HepG2 (cell line): ENCODE measurements at regions not wholly inside any gene's neighbourhood (a gene's known extent, or its start where the extent isn't known, plus 50 kb on each side); places are given as distances from the start of the nearest gene placed in this dataset.

Experiments
- ATAC-seq: fragments of 200-7000 bp; cut with Tn5 transposase; 3 replicates; pipeline ENCODE4 v1.9.1; 2020; ENCODE audit warnings: mild to moderate bottlenecking, moderate library complexity
- BruUV-seq: library from RNA; stranded (reverse); fragments of 400-500 nt; replicated peaks from 2 replicates; lab custom pipeline; 2021; lab: Mats Ljungman, UMichigan
- CTCF ChIA-PET: fragments of 300-600 bp; formaldehyde crosslinking; extraction: SDS; loops from one replicate; lab custom pipeline; 2021; ENCODE audit warnings: low total read pairs, inconsistent platforms, low intra/inter-chr PET ratio; lab: Yijun Ruan, JAX
- POLR2A ChIA-PET: fragments of 350-600 bp; sonication (Branson Sonifier 250); formaldehyde crosslinking; loops from one replicate; lab custom pipeline; 2020; ENCODE audit warnings: antibody characterized with exemption, inconsistent platforms; lab: Yijun Ruan, JAX
- DNase-seq: peaks from one replicate; pipeline ENCODE4 v3.0.0-alpha.2; 2015; ENCODE audit warnings: low spot score
- FAIRE-seq: peaks from 3 replicates; lab custom pipeline; 2011; peaks lifted over from hg19 to GRCh38; lab: Jason Lieb, UNC
- H2AFZ ChIP-seq: one replicate; pipeline ENCODE4 v1.6.1; 2011; ENCODE audit warnings: low read length, inconsistent platforms
- H3K27ac ChIP-seq: fragments of 300-600 bp; 3 replicates; pipeline ENCODE4 v1.8.0; 2011; ENCODE audit warnings: mixed run types, mild to moderate bottlenecking, mixed read lengths, low read length, inconsistent platforms; ENCODE audit not compliant: insufficient read depth; ENCODE audit errors: extremely low read length
- H3K27me3 ChIP-seq, 2 experiments: fragments of 200-600 bp in 1 of 2; 2 replicates in 1 of 2; 3 replicates in 1 of 2; pipeline versions ENCODE4 v1.6.0 to v1.8.0; 2011; ENCODE audit warnings: low read length in 2 of 2, mild to moderate bottlenecking in 2 of 2, moderate library complexity in 2 of 2, inconsistent platforms in 1 of 2; ENCODE audit not compliant: insufficient read depth in 2 of 2, control insufficient read depth in 1 of 2
- H3K36me3 ChIP-seq, 2 experiments: fragments of 200-600 bp in 1 of 2; replicated peaks in 1 of 2; 2 replicates in 1 of 2; 3 replicates in 1 of 2; pipeline versions ENCODE4 v1.5.1 to v1.8.0; 2011; ENCODE audit warnings: low read length in 2 of 2, inconsistent platforms in 1 of 2; ENCODE audit not compliant: insufficient read depth in 2 of 2, control insufficient read depth in 1 of 2
- H3K4me1 ChIP-seq: 2 replicates; pipeline ENCODE4 v1.5.1; 2012; ENCODE audit warnings: low read length, inconsistent platforms; ENCODE audit not compliant: insufficient read depth
- H3K4me2 ChIP-seq: 2 replicates; pipeline ENCODE4 v1.6.0; 2011; ENCODE audit warnings: low read depth, low read length, inconsistent platforms
- H3K4me3 ChIP-seq, 3 experiments: fragments of 200-600 bp in 1 of 3; sonication (generic), shearing (Covaris generic) in 1 of 3; replicated peaks in 1 of 3; 2 replicates each; pipeline ENCODE4 v1.5.1; 2011 to 2016; ENCODE audit warnings: low read length in 3 of 3, inconsistent platforms in 2 of 3, low read depth in 2 of 3, mild to moderate bottlenecking in 2 of 3, control low read depth in 1 of 3, mixed read lengths in 1 of 3; ENCODE audit not compliant: insufficient read depth in 1 of 3
- H3K79me2 ChIP-seq: one replicate; pipeline ENCODE4 v1.6.1; 2011; ENCODE audit warnings: low read length, inconsistent platforms; ENCODE audit not compliant: insufficient read depth
- H3K9ac ChIP-seq: 2 replicates; pipeline ENCODE4 v1.6.0; 2011; ENCODE audit warnings: mild to moderate bottlenecking, low read depth, low read length, inconsistent platforms; ENCODE audit not compliant: insufficient read depth
- H3K9me3 ChIP-seq: 2 replicates; pipeline ENCODE4 v1.5.1; 2012; ENCODE audit warnings: mild to moderate bottlenecking, low read length
- H4K20me1 ChIP-seq: 2 replicates; pipeline ENCODE4 v1.6.0; 2011; ENCODE audit warnings: inconsistent platforms, mild to moderate bottlenecking, low read length, moderate library complexity; ENCODE audit not compliant: insufficient read depth
- FOXK1 ChIP-seq: sonication (generic); formaldehyde crosslinking; IDR thresholded peaks from 2 replicates; pipeline ENCODE4 v1.4.0; 2020; ENCODE audit warnings: low read depth, missing genetic modification reagents, borderline replicate concordance
- MBNL3 ChIP-seq: fragments of 250-450 bp; sonication (Bioruptor Pico); conservative IDR thresholded peaks from 2 replicates; pipeline ENCODE4 v1.8.0; 2022; ENCODE audit warnings: mild to moderate bottlenecking, inconsistent platforms
- MTF2 ChIP-seq: sonication (generic); formaldehyde crosslinking; IDR thresholded peaks from 2 replicates; pipeline ENCODE4 v1.5.0; 2020; ENCODE audit warnings: missing genetic modification reagents, borderline replicate concordance
- NCOA2 ChIP-seq: sonication (generic); formaldehyde crosslinking; IDR thresholded peaks from 2 replicates; pipeline ENCODE4 v1.8.0; 2022; ENCODE audit warnings: inconsistent platforms
- NKX3-1 ChIP-seq: sonication (generic); formaldehyde crosslinking; IDR thresholded peaks from 2 replicates; pipeline ENCODE4 v1.5.0; 2020; ENCODE audit warnings: missing genetic modification reagents
- NR3C1 ChIP-seq: sonication (generic); formaldehyde crosslinking; IDR thresholded peaks from 2 replicates; pipeline ENCODE4 v1.4.0; 2020; ENCODE audit warnings: missing genetic modification reagents
- ZNF207 ChIP-seq: fragments of 450-650 bp; IDR thresholded peaks from 2 replicates; pipeline ENCODE4 v1.6.1; 2016; ENCODE audit warnings: antibody characterized with exemption, borderline replicate concordance
- ZSCAN22 ChIP-seq: sonication (generic); formaldehyde crosslinking; IDR thresholded peaks from 2 replicates; pipeline ENCODE4 v1.4.0; 2020; ENCODE audit warnings: mild to moderate bottlenecking, missing genetic modification reagents
- ZSCAN30 ChIP-seq: sonication (generic); formaldehyde crosslinking; IDR thresholded peaks from 2 replicates; pipeline ENCODE4 v1.5.0; 2020; ENCODE audit warnings: mild to moderate bottlenecking, missing genetic modification reagents
- WGBS: methylation state at CpG from one replicate; pipeline ENCODE4 v1.1.6; 2017; ENCODE audit warnings: low lambda C conversion rate; 5-methylcytosine and 5-hydroxymethylcytosine counted together
- in situ Hi-C: cut with HindIII; loops from 2 replicates; pipeline ENCODE4 v1.10.0; 2017; ENCODE audit warnings: low pct_unique_long_range_greater_than_20kb; ENCODE audit not compliant: extremely low pct_ligation_motif_present
- intact Hi-C: fragments of 100-400 bp; cut with micrococcal nuclease; formaldehyde crosslinking; loops from one replicate; pipeline ENCODE4 v1.10.0; 2022; ENCODE audit not compliant: unreplicated experiment
- TF ChIP-seq, protein P1 (sequence below): sonication (generic); formaldehyde crosslinking; IDR thresholded peaks from 2 replicates; pipeline ENCODE4 v1.5.0; 2020; ENCODE audit warnings: missing genetic modification reagents
- TF ChIP-seq, protein P2 (sequence below): sonication (generic); formaldehyde crosslinking; IDR thresholded peaks from 2 replicates; pipeline ENCODE4 v1.4.0; 2020; ENCODE audit warnings: missing genetic modification reagents, borderline replicate concordance
- TF ChIP-seq, protein P3 (sequence below): sonication (generic); formaldehyde crosslinking; IDR thresholded peaks from 2 replicates; pipeline ENCODE4 v1.8.0; 2022; ENCODE audit warnings: mild to moderate bottlenecking, missing genetic modification reagents; ENCODE audit not compliant: insufficient replicate concordance
- TF ChIP-seq, protein P4 (sequence below): sonication (generic); formaldehyde crosslinking; IDR thresholded peaks from 2 replicates; pipeline ENCODE4 v1.4.0; 2020; ENCODE audit warnings: missing genetic modification reagents
- TF ChIP-seq, protein P5 (sequence below): sonication (generic); formaldehyde crosslinking; IDR thresholded peaks from 2 replicates; pipeline ENCODE4 v1.5.0; 2020; ENCODE audit warnings: mild to moderate bottlenecking, missing genetic modification reagents

DNA sequence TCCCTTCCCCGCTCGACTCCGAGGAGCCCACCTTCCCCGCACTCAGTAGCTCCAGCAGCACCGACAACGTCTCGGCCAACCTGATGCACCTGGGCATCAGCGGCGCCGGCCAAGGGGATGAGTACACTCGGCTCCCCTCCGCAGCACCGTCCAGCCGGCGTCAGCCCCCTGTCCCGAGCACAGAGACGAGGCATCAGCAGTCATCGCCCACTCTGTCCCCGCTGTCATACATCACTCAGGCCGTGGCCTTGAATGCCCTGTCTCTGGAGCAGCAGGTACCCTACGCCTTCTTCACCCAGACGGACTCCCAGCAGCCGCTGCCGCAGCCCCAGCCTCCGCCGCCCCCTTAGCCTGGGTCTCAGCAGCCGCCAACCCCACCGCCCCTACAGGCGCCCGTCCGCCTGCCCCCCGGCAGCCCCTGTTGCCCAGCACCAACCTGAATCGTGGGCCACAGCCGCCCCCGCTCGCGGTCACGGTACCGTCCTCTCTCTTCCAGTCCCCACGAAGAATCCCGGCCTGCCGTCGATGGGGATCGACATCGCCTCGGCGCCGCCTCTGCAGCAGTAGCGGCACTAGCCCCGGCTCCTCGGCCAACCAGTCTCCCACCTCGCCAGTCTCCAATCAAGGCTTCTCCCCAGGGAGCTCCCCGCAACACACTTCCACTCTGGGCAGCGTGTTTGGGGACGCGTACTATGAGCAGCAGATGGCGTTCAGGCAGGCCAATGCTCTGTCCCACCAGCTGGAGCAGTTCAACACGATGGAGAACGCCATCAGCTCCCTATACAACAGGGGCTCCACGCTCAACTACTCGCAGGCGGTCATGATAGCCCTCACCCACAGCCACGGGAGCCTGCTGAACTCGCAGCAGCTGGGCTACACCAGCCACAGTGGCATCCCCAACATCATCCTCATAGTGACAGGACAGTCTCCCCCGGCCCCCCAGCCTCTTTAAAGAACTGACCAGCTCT is 1195.9 kb upstream of the CHAC2 start:
- Histone ChIP-seq H3K27me3 (no peaks in the 10 kb centered on the region), H3K79me2 (no peaks in the 10 kb centered on the region), H3K4me3 (no peak overlapping the region), H3K36me3 (no peaks in the 10 kb centered on the region), H3K27ac (no peak overlapping the region), H3K9me3 (peaks cover 98% of the 10 kb centered on the region), H3K4me1 (no peaks in the 10 kb centered on the region), H3K9ac (no peak overlapping the region), H4K20me1 (no peaks in the 10 kb centered on the region), H3K4me2 (no peak overlapping the region), H2AFZ (no peak overlapping the region)
- FAIRE-seq (no peak), DNase-seq (no peak), ATAC-seq (no peak)
- TF ChIP-seq ZNF207 (no peak), MBNL3 (CRISPR knock-in tag) (no peak), FOXK1 (CRISPR knock-in tag) (no peak), ZSCAN22 (CRISPR knock-in tag) (no peak), NCOA2 (no peak), NKX3-1 (CRISPR knock-in tag) (no peak), NR3C1 (CRISPR knock-in tag) (no peak), MTF2 (no peak), ZSCAN30 (CRISPR knock-in tag) (no peak)
- TF ChIP-seq, protein P1, sequence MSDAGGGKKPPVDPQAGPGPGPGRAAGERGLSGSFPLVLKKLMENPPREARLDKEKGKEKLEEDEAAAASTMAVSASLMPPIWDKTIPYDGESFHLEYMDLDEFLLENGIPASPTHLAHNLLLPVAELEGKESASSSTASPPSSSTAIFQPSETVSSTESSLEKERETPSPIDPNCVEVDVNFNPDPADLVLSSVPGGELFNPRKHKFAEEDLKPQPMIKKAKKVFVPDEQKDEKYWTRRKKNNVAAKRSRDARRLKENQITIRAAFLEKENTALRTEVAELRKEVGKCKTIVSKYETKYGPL (CRISPR knock-in tag): no peak
- TF ChIP-seq, protein P2, sequence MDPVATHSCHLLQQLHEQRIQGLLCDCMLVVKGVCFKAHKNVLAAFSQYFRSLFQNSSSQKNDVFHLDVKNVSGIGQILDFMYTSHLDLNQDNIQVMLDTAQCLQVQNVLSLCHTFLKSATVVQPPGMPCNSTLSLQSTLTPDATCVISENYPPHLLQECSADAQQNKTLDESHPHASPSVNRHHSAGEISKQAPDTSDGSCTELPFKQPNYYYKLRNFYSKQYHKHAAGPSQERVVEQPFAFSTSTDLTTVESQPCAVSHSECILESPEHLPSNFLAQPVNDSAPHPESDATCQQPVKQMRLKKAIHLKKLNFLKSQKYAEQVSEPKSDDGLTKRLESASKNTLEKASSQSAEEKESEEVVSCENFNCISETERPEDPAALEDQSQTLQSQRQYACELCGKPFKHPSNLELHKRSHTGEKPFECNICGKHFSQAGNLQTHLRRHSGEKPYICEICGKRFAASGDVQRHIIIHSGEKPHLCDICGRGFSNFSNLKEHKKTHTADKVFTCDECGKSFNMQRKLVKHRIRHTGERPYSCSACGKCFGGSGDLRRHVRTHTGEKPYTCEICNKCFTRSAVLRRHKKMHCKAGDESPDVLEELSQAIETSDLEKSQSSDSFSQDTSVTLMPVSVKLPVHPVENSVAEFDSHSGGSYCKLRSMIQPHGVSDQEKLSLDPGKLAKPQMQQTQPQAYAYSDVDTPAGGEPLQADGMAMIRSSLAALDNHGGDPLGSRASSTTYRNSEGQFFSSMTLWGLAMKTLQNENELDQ (CRISPR knock-in tag): no peak
- TF ChIP-seq, protein P3, sequence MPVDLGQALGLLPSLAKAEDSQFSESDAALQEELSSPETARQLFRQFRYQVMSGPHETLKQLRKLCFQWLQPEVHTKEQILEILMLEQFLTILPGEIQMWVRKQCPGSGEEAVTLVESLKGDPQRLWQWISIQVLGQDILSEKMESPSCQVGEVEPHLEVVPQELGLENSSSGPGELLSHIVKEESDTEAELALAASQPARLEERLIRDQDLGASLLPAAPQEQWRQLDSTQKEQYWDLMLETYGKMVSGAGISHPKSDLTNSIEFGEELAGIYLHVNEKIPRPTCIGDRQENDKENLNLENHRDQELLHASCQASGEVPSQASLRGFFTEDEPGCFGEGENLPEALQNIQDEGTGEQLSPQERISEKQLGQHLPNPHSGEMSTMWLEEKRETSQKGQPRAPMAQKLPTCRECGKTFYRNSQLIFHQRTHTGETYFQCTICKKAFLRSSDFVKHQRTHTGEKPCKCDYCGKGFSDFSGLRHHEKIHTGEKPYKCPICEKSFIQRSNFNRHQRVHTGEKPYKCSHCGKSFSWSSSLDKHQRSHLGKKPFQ (CRISPR knock-in tag): no peak
- TF ChIP-seq, protein P4, sequence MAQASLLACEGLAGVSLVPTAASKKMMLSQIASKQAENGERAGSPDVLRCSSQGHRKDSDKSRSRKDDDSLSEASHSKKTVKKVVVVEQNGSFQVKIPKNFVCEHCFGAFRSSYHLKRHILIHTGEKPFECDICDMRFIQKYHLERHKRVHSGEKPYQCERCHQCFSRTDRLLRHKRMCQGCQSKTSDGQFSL (CRISPR knock-in tag): no peak
- TF ChIP-seq, protein P5, sequence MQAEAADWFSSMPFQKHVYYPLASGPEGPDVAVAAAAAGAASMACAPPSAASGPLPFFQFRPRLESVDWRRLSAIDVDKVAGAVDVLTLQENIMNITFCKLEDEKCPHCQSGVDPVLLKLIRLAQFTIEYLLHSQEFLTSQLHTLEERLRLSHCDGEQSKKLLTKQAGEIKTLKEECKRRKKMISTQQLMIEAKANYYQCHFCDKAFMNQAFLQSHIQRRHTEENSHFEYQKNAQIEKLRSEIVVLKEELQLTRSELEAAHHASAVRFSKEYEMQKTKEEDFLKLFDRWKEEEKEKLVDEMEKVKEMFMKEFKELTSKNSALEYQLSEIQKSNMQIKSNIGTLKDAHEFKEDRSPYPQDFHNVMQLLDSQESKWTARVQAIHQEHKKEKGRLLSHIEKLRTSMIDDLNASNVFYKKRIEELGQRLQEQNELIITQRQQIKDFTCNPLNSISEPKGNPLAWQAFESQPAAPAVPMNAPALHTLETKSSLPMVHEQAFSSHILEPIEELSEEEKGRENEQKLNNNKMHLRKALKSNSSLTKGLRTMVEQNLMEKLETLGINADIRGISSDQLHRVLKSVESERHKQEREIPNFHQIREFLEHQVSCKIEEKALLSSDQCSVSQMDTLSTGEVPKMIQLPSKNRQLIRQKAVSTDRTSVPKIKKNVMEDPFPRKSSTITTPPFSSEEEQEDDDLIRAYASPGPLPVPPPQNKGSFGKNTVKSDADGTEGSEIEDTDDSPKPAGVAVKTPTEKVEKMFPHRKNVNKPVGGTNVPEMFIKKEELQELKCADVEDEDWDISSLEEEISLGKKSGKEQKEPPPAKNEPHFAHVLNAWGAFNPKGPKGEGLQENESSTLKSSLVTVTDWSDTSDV (CRISPR knock-in tag): no peak
- intact Hi-C loops (no loop called here), in situ Hi-C loops (no loop called here)
- POLR2A ChIA-PET: no interaction called here
- no TSS peak for BruUV-seq
- CTCF ChIA-PET: no interaction called here
- WGBS: 74% methylated on average over 64 of the region's 65 CpGs
